Fibroblast of the conjunctiva (primary cell): ENCODE measurements at regions not wholly inside any gene's neighbourhood (a gene's known extent, or its start where the extent isn't known, plus 50 kb on each side); places are given as distances from the start of the nearest gene placed in this dataset.
"Not testable (repeated sequence)": the region's sequence is repeated elsewhere in the genome, so short reads cannot be mapped to it uniquely, and the experiment has no call there.

Experiments used
- DNase-seq: peaks from one replicate; pipeline ENCODE4 v3.0.0-alpha.2; 2010; ENCODE audit warnings: low read depth

DNA sequence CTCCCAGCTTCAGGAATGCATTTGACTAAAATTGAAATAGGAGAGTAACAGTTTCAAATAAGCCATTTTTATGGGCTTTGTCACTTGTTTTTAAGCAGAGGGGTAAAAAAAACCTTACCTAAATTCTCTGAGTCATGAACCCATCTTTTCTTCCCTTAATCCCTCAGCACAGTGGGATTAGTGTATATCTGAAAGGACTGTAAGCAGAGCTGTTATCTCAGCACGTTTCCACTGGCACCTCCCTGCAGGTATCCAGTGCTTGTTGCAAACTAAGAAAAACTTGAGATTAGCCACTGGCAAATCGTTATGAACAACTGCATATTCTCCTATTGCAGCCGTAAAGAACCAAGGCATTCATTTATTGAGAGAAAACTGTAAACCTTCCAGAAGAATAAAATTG lies 872.7 kb downstream of the EFNA5 start:
- no peak for DNase-seq

GRCh38 chr5:106796081-106796480 lies 874.7 kb downstream of the EFNA5 start:
- DNase-seq, result no peak

GRCh38 chr5:106784846-106785245 lies 885.9 kb downstream of the EFNA5 start:
- DNase-seq, result no peak

DNA sequence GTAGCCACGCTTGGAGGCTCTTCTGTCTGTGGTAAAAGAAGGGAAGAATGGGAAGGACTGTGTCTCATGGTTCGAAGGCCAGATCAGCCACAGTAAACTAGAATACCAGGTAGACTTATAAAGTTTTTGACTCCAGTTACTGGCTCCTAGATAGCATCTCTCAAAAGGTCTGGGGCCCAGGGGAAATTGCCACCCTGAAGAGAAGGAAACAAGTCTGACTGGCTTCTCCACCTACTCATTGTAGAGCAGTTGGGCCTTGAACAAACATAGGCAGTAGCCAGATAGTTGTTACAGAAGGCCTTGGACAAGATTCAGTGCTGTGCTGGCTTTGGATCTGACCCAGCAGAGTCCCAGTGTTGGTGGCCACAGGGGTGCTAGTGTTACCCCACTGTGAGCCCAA lies 890.4 kb downstream of the EFNA5 start:
- DNase-seq, result no peak

DNA sequence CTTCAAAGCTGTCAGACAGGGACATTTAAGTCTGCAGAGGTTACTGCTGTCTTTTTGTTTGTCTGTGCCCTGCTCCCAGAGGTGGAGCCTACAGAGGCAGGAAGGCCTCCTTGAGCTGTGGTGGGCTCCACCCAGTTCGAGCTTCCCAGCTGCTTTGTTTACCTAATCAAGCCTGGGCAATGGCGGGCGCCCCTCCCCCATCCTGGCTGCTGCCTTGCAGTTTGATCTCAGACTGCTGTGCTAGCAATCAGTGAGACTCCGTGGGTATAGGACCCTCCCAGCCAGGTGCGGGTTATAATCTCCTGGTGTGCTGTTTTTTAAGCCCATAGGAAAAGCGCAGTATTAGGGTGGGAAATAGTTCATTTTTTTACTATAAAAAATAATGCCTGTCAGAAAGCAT lies 894.2 kb downstream of the EFNA5 start:
- not testable (repeated sequence) for DNase-seq

GRCh38 chr5:106768392-106768791 lies 902.3 kb downstream of the EFNA5 start:
- no peak for DNase-seq

- peak; percentile 8 for DNase-seq
Measured at GRCh38 chr5:106766916-106767315, 903.8 kb downstream of the EFNA5 start.

DNA sequence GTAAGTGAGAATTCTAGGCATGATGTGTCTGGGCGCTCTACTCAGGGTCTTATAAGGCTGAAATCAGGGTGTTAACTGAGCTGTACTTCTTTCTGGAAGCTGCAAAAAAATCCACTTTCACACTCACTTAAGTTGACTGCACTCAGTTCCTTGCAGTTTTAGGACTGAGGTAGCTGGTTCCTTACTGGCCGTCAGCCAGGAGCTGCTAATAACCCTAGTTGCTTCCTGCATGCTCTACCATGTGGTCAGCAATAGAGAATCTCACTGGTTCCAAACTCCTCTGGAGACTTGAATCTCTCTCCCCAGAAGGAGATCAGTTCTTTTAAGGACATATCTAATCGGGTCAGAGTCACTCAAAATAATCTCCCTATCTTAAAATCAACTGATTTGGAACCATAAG lies 911.2 kb downstream of the EFNA5 start:
- DNase-seq, result peak; percentile 0

DNA sequence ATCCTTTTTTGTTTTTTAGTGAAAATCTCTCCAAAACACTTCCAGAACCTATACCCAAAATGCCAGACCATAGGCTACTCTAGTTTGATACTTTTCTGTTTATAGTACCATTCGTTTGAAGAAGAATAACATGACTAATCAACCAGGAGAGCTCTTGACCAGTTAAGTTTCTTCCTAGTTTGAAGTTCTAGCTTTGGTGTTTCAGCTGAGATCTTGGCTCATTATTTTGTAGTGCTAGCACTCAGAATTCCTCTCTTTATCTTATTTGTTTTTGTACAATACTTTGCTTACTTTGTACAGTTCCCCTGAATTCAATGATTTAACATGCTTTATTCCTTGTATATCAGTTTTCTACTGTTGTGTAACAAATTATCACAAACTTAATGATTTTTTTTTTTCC lies 911.6 kb downstream of the EFNA5 start:
- no peak for DNase-seq

GRCh38 chr5:106757672-106758071 lies 913.1 kb downstream of the EFNA5 start:
- DNase-seq, result no peak

DNA sequence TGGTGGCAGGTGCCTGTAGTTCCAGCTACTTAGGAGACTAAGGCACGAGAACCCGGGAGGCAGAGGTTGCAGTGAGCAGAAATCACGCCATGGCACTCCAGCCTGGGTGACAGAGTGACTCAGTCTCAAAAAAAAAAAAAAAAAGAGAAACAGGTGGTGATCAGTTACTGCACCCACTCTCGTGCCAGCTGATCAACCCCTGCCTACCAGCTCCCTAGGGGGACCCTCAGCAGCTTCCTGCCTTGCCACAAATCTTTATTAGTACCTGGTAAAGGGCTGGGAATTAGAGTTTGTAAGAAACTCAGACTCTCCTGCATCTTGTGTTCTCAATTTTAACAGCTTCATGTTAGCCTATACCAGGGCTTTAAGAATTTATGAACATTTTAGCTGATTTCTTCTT lies 914.9 kb downstream of the EFNA5 start:
- DNase-seq, result no peak

GRCh38 chr5:106755066-106755465 lies 915.7 kb downstream of the EFNA5 start:
- no peak for DNase-seq

GRCh38 chr5:106749826-106750225 lies 920.9 kb downstream of the EFNA5 start:
- DNase-seq, result no peak

DNA sequence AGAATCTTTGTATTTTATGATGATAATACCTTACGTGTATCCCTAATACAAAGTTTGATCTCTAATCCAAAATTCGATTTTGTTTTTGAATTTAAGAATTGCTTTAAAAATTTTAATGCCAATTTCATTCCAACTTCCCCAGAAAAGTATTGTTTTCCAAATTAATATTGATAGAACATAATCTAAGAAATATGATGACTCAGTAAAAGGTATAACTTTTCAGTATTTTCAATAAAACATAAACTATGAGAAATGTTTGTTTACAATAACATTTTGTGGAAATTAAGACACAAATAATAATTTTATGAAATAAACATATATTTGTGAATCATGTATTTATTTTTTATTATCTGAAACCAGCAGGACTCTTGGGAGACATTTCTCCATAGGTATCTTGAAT lies 931.6 kb downstream of the EFNA5 start:
- no peak for DNase-seq

DNA sequence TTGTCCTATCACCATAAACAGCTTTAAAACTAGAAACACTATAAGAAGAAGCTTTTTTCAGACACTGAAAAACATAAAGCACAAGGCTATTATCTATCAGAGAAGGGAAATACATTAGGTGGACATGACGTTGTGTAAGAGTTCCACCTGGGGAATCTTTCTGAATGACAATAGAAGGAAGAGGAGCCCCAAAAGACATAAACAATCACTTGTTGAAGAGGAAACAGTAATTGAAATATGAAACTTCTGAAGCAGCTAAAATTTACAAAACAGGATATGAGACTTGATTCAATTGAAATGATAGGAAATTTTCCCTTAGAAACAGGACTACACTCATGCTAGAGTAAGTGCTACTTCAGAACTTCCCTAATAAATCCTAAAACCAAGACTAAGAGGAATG lies 933.6 kb downstream of the EFNA5 start:
- no peak for DNase-seq

DNA sequence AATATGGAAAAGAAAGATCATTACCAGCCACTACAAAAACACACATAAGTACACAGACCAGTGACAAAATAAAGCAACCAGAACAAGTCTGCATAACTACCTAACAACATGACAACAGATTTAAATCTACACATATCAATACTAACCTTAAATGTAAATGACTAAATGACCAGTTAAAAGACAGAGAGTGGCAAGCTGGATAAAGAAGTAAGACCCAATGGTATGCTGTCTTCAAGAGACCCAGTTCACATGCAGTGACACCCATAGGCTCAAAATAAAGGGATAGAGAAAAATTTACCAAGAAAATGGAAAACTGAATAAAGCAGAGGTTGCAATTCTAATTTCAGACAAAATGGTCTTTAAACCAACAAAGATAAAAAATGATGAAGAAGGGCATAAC lies 938.1 kb downstream of the EFNA5 start:
- DNase-seq, result no peak

GRCh38 chr5:106730912-106731311 lies 939.8 kb downstream of the EFNA5 start:
- no peak for DNase-seq

DNA sequence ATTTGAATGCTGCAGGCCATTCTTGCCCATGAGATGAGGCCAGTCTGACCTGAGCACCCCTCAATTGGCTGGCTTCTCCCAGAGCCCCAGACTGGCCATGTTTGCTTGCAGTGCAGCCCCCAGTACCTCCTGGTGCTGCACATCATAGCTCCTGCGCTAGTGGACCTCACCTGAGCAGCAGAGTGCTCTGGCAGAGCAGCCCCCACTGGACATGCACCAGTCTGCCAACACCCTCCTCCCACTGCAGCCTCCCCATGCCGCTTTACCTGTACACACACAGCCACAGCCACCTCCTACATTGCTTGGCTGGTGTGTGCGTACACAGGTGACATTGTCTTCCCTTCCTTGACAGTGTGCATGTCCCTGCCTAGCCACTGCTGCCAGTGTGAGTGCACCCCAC lies 940.2 kb downstream of the EFNA5 start:
- DNase-seq, result no peak

- no peak for DNase-seq
Measured at GRCh38 chr5:106728208-106728607, 942.5 kb downstream of the EFNA5 start.

- no peak for DNase-seq
Measured at GRCh38 chr5:106727071-106727470, 943.7 kb downstream of the EFNA5 start.

DNA sequence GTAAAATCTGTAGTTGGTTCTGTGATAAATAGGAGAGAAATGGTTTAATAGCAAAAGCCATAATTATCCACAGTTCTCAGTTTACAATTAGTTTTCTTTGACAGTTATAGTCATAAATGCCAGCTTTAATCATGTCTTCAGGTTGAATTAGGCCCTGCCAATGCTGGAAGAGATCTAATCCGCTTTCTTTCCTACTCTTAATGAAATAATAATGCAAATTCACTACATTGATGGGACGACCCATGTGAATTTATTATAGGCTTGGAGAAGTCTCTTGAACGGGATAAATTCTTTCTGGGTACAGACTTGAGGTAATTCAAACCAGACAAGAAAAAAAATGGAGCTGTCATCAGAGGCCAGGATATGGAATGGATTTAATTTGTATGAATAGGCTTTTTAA lies 950.4 kb downstream of the EFNA5 start:
- no peak for DNase-seq

- no peak for DNase-seq
Measured at GRCh38 chr5:106699796-106700195, 970.9 kb downstream of the EFNA5 start.

DNA sequence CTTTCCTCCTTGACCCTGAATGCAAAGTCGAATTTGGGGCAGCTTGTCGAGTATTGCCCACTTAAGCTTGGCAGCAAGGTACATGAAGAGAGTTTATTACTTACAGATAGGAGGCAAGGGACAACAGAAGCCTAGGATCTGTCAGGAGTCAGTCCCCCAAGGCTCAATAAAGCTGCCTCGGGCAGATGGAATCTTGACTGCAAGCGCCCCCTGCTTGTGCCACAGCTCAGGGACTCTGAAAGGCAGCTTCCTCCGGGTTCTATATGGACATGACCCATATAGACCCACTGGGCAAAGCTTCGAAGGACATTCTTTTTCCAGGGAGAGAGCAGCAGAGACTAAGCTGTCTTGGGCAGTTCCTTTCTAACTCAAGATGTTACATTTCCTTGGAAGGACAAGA lies 971.5 kb downstream of the EFNA5 start:
- DNase-seq, result no peak

- DNase-seq, result no peak
Measured at GRCh38 chr5:106698169-106698568, 972.6 kb downstream of the EFNA5 start.

DNA sequence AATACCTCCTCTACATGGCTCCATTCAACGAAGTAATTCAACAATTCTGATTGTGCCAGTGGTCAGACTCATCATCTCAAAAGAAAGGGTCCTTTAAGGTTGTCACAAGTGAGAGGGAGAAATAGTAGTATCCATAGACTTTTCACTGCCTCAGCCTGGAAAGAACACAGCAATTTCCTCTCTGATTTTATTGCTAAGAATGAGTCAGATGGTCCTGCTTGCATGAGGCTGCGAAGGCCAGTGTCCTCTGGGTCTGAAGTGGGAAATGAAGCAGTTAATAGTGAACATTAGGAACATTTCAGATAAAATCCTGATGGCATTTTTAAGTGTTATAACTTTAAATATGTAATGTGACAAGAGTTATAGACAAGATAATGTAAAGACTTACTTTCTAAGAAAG lies 979.0 kb downstream of the EFNA5 start:
- no peak for DNase-seq
